ENCODE measurements at regions not wholly inside any gene's neighbourhood (a gene's known extent, or its start where the extent isn't known, plus 50 kb on each side); places are given as distances from the start of the nearest gene placed in this dataset.
"Not testable (repeated sequence)": the region's sequence is repeated elsewhere in the genome, so short reads cannot be mapped to it uniquely, and the experiment has no call there.

- no peak for DNase-seq (ENCODE audit: low read depth)
Observed at GRCh38 chr10:33657154-33657908, 322.9 kb upstream of the NRP1 start.

- DNase-seq (ENCODE audit: low read depth), result no peak
Observed at GRCh38 chr10:33655921-33656320, 321.5 kb upstream of the NRP1 start.

GRCh38 chr10:33655165-33655815 lies 320.8 kb upstream of the NRP1 start:
- no peak for DNase-seq (ENCODE audit: low read depth)

DNA sequence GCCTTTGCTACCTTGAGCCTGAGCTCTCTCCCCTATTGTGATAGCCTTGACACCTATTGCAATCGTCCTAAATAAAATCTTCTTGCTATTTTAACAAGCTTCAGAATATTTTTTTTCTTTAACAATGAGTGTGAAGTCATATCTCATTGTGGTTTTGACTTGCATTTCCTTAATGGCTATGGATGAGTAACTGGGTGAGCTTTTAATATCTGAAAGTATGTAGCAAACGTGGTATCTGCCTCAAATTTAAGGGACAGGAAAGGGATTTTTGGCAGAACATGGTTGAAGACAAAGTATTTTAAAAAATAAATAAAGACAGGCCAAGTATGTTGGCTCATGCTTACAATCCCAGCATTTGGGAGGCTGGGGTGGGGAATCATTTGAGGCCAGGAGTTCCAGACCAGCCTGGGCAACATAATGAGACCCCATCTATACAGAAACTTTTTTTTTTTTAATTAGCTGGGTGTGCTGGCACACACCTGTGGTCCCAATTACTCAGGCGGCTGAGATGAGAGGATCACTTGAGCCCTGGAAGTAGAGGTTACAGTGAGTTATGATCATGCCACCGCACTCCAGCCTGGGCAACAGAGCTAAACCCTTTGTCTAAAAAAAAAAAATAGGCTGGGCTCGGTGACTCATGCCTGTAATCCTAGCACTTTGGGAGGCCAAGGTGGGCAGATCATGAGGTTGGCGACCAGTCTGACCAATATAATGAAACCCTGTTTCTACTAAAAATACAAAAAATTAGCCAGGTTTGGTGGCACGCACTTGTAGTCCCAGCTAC lies 319.3 kb upstream of the NRP1 start:
- no peak for DNase-seq (ENCODE audit: low read depth)

GRCh38 chr10:33652870-33653269 lies 318.4 kb upstream of the NRP1 start:
- DNase-seq (ENCODE audit: low read depth), result no peak

GRCh38 chr10:33650131-33650530 lies 315.7 kb upstream of the NRP1 start:
- DNase-seq (ENCODE audit: low read depth), result not testable (repeated sequence)

DNA sequence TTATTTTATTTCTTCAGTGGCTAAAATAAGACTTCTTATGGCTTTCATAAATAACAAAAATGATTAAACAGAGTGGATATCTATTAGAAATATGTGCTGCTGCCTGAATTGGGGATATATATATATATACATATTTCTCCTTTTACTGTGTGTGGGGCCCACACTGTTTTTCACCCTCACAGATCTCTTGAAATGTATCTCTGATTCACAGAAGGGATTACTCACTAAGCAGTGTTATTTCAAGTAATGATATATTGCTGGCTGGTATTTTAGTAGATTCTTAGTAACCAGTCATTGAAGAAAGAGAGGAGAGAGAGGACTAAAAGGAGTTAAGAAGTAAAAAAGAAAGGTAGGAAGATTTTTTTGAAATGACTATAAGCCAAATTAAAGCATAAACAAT lies 308.6 kb upstream of the NRP1 start:
- DNase-seq (ENCODE audit: low read depth), result no peak

DNA sequence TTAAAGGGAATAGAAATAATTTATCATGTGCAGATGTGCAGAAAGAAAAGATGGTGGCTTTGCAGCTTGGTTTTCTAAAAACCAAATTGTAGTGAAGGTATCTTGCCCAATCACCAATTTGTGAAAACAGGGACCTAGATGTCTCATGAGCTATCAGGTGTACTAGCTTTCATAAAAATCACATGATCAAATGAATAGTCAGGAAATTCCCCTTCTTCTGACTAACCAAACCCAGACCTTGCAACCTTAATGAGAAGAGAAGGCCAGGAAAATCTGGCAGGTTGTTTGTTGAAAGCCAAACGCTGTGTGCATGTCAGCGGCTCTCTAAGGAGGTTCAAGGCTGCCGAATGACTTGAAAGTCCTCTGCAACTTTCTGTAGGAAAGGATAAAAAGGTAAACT lies 304.4 kb upstream of the NRP1 start:
- no peak for DNase-seq (ENCODE audit: low read depth)

DNA sequence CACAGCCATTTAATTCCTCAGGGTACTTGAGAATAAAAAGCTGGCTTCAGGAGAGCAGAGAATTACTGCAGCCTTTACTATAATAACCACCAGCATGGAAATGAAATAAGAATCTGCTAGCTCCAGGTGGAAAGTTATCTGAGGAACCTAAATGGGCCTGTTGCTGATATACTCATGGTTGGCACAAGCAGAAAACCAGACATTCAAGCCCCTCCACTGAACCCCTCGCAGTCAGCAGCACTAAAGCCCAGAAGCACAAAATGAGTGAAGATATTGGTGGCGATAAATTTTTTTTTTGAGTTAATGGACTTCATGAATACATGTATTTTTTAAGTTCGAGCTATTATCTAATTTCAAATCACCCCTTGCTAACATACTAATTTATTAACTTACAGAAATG lies 303.9 kb upstream of the NRP1 start:
- DNase-seq (ENCODE audit: low read depth), result no peak

- DNase-seq (ENCODE audit: low read depth), result no peak
Observed at GRCh38 chr10:33635967-33636515, 301.6 kb upstream of the NRP1 start.

DNA sequence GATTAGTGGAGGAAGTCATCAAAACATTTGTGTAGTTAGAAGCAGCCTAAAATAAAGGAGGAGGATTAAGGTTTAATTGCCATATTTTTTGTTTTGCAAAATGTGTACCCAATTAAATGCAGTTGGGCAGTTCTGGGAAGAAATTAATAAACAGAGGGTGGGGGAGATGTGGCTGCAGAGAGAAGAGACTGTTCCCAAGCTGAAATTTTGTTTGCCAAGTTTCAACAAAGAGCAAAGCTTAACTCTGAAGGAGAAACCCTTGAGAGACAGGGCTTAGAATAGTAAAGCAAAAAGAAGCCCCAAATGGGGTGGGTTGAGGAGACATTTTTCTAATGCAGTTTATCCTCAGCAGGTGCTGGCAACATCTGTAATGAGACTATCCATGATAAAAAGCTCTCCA lies 298.0 kb upstream of the NRP1 start:
- no peak for DNase-seq (ENCODE audit: low read depth)

DNA sequence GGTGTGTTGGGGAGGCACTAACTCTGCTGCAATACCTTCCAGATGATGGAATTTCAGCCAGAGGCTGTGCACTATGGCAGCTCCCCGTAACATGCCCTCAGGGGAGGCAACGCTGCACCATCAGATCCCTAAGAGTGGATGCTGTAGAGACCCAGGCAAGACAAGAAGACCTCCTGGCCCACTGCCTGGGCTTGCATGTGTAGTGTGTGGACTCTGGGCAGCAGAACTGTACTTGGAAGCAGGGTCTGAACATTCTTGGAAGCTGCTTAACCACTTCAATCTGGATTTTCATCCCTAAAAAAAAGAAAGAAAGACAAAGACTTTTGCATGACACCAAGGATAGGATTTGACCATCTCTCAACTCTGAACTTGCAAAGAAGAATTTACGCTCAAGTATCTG lies 297.5 kb upstream of the NRP1 start:
- no peak for DNase-seq (ENCODE audit: low read depth)

- DNase-seq (ENCODE audit: low read depth), result no peak
Observed at GRCh38 chr10:33630761-33631160, 296.3 kb upstream of the NRP1 start.

DNA sequence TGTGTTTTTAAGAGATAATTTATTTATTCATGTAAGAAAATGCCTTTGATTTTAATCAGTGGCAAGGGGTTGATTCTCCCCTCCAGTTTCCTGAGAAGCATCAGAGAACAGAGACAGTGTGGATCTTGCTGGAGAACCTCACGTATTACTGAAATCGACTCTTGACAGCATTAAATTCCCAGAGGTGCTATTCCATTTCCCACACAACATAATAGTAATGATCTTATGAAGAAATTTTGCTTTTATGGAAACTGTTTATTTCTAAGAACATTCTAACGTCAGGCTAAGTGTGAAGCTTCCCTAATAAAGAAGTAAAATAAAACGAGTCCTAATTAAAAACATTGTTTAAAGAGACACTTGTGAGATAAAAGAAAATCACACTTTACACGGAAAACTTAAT lies 293.1 kb upstream of the NRP1 start:
- no peak for DNase-seq (ENCODE audit: low read depth)

DNA sequence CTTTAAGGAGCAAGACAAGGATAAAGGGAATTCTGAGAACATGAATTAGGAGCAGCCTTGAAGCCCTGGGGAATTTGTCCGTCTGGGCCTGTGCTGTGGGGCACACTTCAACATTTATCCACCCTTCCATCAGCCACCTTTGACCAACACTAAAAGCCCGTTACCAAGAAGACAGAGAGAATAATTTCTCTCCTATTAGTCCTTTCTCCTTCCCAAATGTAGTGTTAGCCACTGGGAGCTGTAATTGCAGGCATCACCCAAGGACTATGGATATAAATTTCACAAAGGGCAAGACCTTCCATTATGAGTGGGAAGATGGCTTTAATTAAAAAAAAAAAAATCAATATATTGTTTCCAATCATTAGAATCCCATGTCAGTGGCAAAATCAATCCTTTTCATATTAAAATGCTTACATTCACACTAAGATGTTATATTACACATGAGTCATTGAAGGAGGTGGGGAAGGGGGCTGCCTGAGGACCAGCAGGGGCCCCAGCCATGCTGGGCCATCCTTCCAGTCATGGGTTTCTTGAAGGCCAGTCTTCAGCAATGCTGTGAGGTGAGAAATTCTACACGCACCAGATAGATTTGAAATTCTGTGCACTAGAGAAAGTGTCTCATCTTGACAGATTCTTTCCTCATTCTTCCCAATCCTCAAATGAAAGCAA lies 292.5 kb upstream of the NRP1 start:
- DNase-seq (ENCODE audit: low read depth), result no peak

DNA sequence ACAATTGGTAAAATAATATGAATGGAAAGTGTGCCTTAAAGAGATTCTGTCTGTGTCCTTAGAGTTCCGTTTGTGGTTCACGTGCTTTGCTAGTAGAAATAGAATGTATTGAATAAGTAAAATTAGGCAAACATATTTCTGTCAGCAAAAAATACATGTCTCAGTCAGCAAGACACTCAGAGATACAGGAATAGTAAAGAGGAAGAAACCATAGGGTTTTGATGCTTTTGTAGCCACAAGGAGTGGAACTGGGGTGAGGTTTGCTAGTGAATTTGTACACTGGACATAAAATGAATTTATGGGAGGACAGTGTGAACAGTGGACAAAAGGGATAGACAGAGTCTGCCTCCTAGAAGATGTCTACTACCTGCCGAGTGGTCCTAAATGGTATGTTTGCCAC lies 289.2 kb upstream of the NRP1 start:
- no peak for DNase-seq (ENCODE audit: low read depth)

DNA sequence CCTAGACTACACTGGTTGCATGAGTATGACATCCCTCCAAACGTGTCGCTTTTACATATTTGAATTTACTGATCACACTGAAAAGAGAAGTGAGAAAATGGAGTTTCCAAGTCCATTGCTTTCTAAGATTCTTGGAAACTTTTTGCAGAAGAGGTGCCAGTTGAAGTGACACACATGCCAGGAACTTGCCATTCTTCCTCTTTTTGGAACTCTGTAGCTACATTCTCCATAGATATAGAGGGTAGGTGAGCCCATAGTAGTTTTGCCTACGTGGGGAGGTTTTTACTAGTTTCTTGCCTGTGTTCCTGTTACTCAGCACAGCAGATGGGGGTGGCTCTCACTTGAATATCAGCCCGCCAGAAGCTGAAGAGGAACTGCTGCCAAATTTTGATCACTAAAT lies 286.6 kb upstream of the NRP1 start:
- no peak for DNase-seq (ENCODE audit: low read depth)

- DNase-seq (ENCODE audit: low read depth), result no peak
Observed at GRCh38 chr10:33618196-33618595, 283.7 kb upstream of the NRP1 start.

DNA sequence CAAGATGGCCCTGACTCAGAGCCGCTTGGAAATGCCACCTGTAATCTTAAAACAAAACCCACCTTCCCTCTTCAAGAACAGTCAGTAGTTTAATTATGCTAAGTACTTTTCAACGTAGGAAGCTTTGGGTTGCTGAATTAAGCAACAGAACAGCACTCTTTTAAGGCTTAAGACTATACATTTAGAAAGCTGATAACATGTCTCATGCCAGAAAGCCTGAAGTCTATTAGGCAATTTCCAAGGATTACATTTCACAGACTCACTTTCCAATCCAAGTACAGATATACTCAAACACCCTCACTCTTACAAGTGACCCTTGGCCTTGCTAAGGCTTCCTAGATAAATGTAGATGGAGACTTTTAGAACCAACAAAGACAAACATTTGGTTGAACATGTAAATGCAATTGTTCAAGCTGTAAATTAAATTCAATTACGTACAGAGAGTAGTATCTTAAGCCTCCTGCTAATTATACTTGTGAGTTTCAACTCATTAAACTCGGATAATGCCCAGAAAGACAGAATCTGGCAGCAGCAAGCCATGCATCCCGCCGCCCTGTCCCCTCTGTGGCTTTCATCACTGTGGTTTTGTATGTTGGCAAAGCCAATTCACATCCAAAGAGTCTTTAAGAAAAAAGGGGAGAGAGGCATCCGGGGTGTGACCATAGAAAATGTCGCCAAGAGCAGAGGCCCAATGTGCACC lies 283.1 kb upstream of the NRP1 start:
- no peak for DNase-seq (ENCODE audit: low read depth)

DNA sequence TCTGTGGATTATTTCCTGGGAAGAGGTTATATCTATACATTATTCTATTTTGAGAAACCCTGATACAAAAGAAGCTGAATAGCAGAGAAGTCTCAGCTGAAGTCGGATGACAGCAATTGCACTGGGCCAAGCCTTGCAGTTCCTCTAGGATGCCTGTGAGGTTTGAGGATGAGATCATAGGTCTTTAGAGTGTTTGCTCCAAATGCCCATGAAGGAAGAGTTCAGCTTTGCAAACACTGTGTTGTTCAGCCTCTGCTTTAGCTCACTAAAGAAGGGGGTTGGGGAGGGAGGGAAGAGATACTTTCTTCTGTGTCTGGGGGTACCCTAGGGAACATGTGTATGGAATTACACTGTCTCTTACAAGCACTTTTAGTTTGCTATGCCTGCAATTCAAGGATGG lies 282.5 kb upstream of the NRP1 start:
- DNase-seq (ENCODE audit: low read depth), result no peak

- no peak for DNase-seq (ENCODE audit: low read depth)
Observed at GRCh38 chr10:33612551-33612950, 278.1 kb upstream of the NRP1 start.

Data from forelimb muscle (tissue), 1 donor.